ENCODE measurements at regions not wholly inside any gene's neighbourhood (a gene's known extent, or its start where the extent isn't known, plus 50 kb on each side); places are given as distances from the start of the nearest gene placed in this dataset.

DNA sequence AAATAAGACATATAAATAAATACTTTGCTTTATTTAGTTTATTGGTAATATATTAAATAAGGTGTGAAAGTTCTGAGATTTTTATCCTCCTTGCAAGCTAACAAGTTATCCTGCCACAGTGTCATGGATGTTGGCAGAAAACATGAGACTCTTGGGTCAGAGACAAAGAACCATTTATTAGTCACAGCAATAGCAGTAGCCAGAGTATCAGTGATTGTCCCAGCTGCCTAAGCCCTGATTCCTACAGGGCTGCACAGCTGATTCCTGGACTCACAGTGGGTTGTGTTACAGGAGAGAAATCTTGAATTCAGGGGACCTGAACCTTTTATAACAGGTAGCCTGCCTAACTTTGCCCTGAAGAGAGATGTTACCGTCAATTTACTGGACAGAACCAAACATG, 304.5 kb upstream of the ZNF608 start:
- POLR2A ChIA-PET, result no interaction called here
- BruUV-seq (replicated peaks), result no TSS peak

DNA sequence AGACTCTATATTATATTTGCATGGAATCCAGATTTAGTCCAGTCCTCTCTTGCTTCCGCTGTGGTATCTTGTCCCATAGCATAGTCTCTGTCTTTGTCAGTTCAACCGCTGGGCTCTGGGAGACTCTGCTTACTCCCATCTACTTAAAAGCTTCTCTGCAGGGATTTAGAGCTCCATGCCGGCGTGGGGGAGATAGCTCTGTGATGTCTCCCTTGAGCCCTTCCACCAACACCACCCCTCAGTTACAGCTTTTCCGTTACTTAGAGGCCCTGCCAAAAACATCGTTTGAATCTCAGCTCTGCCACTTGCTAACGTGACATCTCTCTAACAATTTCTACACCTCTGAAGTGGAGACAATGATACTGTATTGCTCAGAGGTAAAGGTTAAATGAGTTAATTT, 306.1 kb upstream of the ZNF608 start:
- intact Hi-C loops (cut with micrococcal nuclease; ENCODE audit: unreplicated experiment), result no loop called here
- no peak overlapping the region for H3K27ac Mint-ChIP-seq (ENCODE audit: unreplicated experiment)
- H3K9me3 Mint-ChIP-seq (ENCODE audit: unreplicated experiment), result no peaks in the 10 kb centered on the region
- Histone ChIP-seq H3K36me3 (ENCODE audit: control insufficient read depth, insufficient read depth, low read length) (no peaks in the 10 kb centered on the region), H3K4me1 (peaks cover 19% of the 10 kb centered on the region), H3K4me3 (ENCODE audit: low read depth, low read length) (no peak overlapping the region), H3K27me3 (replicated peaks; ENCODE audit: control insufficient read depth, insufficient read depth, low read length) (no peaks in the 10 kb centered on the region), H3K9me3 (no peaks in the 10 kb centered on the region)
- no peaks in the 10 kb centered on the region for H3K36me3 Mint-ChIP-seq (ENCODE audit: insufficient read depth, unreplicated experiment)
- BruUV-seq (replicated peaks), result no TSS peak
- H3K4me1 Mint-ChIP-seq (ENCODE audit: low read depth, unreplicated experiment), result peaks cover 11% of the 10 kb centered on the region
- POLR2A ChIA-PET, result no interaction called here
- no peak for DNase-seq
- TF ChIP-seq, protein P1, sequence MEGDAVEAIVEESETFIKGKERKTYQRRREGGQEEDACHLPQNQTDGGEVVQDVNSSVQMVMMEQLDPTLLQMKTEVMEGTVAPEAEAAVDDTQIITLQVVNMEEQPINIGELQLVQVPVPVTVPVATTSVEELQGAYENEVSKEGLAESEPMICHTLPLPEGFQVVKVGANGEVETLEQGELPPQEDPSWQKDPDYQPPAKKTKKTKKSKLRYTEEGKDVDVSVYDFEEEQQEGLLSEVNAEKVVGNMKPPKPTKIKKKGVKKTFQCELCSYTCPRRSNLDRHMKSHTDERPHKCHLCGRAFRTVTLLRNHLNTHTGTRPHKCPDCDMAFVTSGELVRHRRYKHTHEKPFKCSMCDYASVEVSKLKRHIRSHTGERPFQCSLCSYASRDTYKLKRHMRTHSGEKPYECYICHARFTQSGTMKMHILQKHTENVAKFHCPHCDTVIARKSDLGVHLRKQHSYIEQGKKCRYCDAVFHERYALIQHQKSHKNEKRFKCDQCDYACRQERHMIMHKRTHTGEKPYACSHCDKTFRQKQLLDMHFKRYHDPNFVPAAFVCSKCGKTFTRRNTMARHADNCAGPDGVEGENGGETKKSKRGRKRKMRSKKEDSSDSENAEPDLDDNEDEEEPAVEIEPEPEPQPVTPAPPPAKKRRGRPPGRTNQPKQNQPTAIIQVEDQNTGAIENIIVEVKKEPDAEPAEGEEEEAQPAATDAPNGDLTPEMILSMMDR (IDR thresholded peaks at IDR 0.05; ENCODE audit: insufficient read depth in 1 of 2, low read depth in 1 of 2, low read length in 1 of 2, severe bottlenecking in 1 of 2, unreplicated experiment in 1 of 2), result no peak
- CTCF ChIA-PET, result no interaction called here
- no peak overlapping the region for H3K4me3 Mint-ChIP-seq (ENCODE audit: unreplicated experiment)
- no peaks in the 10 kb centered on the region for H3K27me3 Mint-ChIP-seq (ENCODE audit: insufficient read depth, unreplicated experiment)

More for the DNA sequence above, 304.5 kb upstream of the ZNF608 start:
- TF ChIP-seq, protein P1 (IDR thresholded peaks at IDR 0.05; ENCODE audit: insufficient read depth in 1 of 2, low read depth in 1 of 2, low read length in 1 of 2, severe bottlenecking in 1 of 2, unreplicated experiment in 1 of 2), result no peak
- H3K36me3 Mint-ChIP-seq (ENCODE audit: insufficient read depth, unreplicated experiment), result no peaks in the 10 kb centered on the region
- intact Hi-C loops (cut with micrococcal nuclease; ENCODE audit: unreplicated experiment), result no loop called here
- Histone ChIP-seq H3K4me3 (ENCODE audit: low read depth, low read length) (no peak overlapping the region), H3K27me3 (replicated peaks; ENCODE audit: control insufficient read depth, insufficient read depth, low read length) (no peaks in the 10 kb centered on the region), H3K4me1 (peaks cover 19% of the 10 kb centered on the region), H3K9me3 (no peaks in the 10 kb centered on the region), H3K36me3 (ENCODE audit: control insufficient read depth, insufficient read depth, low read length) (no peaks in the 10 kb centered on the region)
- no peaks in the 10 kb centered on the region for H3K27me3 Mint-ChIP-seq (ENCODE audit: insufficient read depth, unreplicated experiment)
- H3K9me3 Mint-ChIP-seq (ENCODE audit: unreplicated experiment), result no peaks in the 10 kb centered on the region
- peaks cover 11% of the 10 kb centered on the region for H3K4me1 Mint-ChIP-seq (ENCODE audit: low read depth, unreplicated experiment)
- DNase-seq, result no peak
- no peak overlapping the region for H3K4me3 Mint-ChIP-seq (ENCODE audit: unreplicated experiment)
- CTCF ChIA-PET, result no interaction called here
- H3K27ac Mint-ChIP-seq (ENCODE audit: unreplicated experiment), result no peak overlapping the region

DNA sequence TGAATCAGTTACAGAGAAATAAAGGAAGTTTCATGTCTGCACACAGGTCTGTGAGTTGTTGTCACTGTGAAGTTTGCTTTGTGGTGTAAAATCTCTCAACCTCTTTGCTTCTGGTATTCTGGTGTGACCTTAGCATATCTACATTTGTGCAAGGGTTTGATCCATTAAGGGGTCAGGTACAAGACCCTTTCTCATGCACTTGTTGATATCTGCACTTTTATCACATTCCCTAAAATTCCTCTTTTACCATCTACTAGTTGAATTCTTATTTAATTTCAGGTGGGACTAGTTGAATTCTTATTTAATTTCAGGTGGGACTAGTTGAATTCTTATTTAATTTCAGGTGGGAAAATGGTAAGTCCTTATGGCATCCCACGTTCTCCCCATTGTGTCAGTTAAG, 306.7 kb upstream of the ZNF608 start:
- intact Hi-C loops (cut with micrococcal nuclease; ENCODE audit: unreplicated experiment), result no loop called here
- peaks cover 11% of the 10 kb centered on the region for H3K4me1 Mint-ChIP-seq (ENCODE audit: low read depth, unreplicated experiment)
- ChIA-PET CTCF (no interaction called here), POLR2A (no interaction called here)
- no TSS peak for BruUV-seq (replicated peaks)
- Histone ChIP-seq H3K4me3 (ENCODE audit: low read depth, low read length) (no peak overlapping the region), H3K27me3 (replicated peaks; ENCODE audit: control insufficient read depth, insufficient read depth, low read length) (no peaks in the 10 kb centered on the region), H3K36me3 (ENCODE audit: control insufficient read depth, insufficient read depth, low read length) (no peaks in the 10 kb centered on the region), H3K4me1 (peaks cover 16% of the 10 kb centered on the region), H3K9me3 (no peaks in the 10 kb centered on the region)
- no peak for DNase-seq
- no peak overlapping the region for H3K4me3 Mint-ChIP-seq (ENCODE audit: unreplicated experiment)
- no peaks in the 10 kb centered on the region for H3K27me3 Mint-ChIP-seq (ENCODE audit: insufficient read depth, unreplicated experiment)
- H3K36me3 Mint-ChIP-seq (ENCODE audit: insufficient read depth, unreplicated experiment), result no peaks in the 10 kb centered on the region
- H3K27ac Mint-ChIP-seq (ENCODE audit: unreplicated experiment), result no peak overlapping the region
- TF ChIP-seq, protein P1 (IDR thresholded peaks at IDR 0.05; ENCODE audit: insufficient read depth in 1 of 2, low read depth in 1 of 2, low read length in 1 of 2, severe bottlenecking in 1 of 2, unreplicated experiment in 1 of 2), result no peak
- no peaks in the 10 kb centered on the region for H3K9me3 Mint-ChIP-seq (ENCODE audit: unreplicated experiment)
